HG03439 (cell line): ENCODE measurements at regions not wholly inside any gene's neighbourhood (a gene's known extent, or its start where the extent isn't known, plus 50 kb on each side); places are given as distances from the start of the nearest gene placed in this dataset.
"Not testable (repeated sequence)": the region's sequence is repeated elsewhere in the genome, so short reads cannot be mapped to it uniquely, and the experiment has no call there.

ENCODE experiments used
- ATAC-seq: cut with Tn5 transposase; IDR thresholded peaks from one replicate; pipeline ENCODE4 v1.9.1; 2021; ENCODE audit warnings: mild to moderate bottlenecking, moderate library complexity; ENCODE audit not compliant: unreplicated experiment

DNA sequence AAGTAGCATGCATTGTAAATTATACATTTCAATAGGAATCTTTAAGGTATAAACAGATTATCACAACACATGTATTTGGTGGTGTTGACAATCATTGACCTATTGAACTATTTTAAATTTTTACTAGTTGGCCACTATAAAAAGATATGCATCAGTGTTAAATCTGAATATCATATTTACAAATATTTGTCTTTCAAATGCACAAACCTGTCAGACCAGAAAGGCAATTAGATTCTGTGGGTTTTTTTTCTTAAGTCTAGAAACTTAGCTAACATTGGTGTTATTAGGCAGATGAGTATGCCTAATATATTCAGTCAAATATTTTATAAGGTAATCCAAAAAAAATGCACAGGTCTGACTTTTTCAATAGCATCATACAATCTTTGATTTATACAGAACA is 241.4 kb upstream of the DGKB start:
- no peak for ATAC-seq

DNA sequence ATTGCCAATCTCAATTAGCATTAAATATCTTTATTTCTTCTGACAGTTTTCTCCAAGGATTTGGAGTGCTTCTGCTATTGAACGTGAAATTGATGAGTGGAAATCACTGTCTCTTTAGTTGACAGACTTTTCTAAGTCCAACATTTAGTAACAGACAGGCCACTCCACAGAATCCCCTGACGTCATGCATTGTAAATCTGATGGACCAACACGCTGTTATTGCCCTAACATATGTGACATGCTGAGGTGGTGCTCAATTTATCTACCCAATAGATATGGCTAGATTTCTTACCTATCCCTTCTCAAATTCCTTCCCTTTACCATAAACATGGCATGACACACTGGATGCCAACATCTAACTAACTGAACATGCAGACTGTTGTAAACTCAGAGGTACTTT is 240.6 kb upstream of the DGKB start:
- ATAC-seq: no peak

DNA sequence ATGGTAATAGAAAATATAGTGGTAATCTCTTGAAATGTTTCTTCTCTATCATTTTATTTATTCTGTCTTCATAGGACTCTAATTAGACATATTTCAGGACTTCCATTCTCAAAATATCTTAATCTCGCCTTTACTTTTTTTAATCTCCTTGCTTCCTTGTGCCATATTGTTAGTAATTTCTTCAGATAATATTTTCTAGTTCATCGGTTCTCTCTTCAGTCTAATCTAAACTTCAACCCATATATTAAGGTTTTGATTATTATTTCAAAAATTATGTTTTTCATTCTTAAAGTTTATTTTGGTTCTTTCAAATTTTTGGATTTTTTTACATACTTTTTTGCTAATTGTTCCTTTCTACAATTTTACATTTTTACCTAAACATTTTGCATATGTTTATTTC is 237.9 kb upstream of the DGKB start:
- no peak for ATAC-seq

DNA sequence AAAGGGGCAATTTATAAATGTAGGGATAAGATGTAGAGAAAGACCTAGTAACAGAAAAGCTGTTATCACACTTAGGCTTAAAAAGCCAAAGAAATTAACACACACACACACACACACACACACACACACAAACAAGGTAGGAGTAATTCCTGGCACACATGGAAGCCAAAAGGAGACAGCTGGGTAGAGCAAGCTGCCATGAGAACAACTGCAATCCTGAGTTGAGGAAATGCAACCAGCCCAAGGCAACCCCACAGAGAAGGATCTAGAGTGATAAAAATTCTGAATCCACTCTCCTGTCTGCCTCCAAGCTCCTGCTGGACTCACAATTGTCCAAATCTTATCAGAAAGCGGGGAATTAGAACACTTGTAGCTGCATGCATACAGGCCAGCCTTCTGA is 229.1 kb upstream of the DGKB start:
- no peak for ATAC-seq

DNA sequence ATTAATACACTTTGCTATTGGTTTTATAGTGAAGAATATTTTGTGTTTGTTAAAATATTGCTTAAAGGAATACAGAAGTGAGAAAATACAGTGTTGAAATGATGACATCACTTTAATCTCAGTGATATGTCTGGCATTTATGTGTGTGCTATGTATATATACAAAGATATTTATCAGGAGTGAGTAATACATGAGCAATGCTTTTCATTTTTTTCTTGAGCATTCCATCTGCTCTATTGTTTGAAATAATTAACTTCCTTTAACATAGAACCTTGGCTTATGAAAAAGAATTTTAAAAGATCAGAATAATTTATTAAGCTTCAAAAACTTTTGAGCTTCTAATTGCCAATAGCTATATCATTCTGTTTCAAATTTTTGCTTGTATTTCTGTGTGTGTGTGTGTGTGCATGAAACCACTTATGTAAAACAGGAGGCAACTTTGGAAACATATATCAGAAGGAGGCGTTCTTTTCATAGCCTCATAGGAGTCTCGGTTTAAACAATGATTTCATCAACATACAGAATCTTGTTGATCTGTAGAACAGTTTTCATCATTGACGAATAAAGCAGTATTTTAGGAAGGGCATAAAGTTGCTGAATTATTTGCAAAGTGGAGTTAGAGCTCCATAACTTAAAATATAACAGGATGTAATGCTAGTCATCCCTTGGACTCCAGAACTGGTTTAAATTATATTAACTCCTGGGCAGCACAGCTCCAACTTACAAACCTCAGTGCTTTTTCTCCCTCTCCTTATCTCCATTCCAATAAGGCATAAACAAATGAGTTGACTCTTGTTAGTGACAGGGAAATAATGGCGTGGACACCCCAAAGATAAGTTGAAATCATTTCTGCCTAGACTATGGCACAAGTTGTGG is 228.4 kb upstream of the DGKB start:
- ATAC-seq: no peak

DNA sequence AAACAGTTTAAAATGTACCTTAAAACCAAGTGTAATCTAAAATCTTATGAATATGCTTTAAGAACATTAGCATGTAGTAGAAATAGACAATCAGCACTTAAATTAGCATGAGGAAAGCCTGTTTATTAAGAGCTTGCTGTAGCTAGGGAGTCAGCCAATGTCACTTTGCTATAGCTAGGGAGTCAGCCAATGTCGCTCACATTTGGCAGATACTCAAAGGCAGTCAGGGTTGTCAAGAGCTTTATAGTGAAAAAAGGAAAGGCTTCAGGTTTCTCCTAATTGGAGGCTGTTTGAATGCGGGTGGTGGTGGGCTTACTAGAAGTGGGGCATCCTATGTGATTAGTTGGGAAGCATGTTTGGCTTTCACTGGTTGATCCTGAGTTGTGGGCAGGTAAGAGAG is 226.2 kb upstream of the DGKB start:
- ATAC-seq: no peak

DNA sequence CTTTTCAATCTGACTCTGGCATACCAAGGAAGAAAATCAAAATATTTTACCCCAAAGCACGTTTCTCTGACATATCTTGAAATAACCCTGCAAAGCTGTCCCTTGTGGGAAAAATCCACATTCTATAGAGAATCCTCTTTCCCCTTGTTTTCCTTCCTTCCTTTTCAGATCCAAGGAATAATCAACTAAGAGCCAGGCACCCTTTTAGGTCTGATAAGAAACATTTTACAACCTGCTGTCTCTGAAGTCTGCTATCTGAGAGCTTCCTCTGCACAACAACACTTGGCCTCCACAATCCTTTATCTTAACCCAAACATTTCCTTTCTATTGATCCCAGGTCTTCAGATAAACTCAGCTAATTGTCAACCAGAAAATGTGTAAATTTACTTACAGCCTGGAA is 224.1 kb upstream of the DGKB start:
- not testable (repeated sequence) for ATAC-seq

DNA sequence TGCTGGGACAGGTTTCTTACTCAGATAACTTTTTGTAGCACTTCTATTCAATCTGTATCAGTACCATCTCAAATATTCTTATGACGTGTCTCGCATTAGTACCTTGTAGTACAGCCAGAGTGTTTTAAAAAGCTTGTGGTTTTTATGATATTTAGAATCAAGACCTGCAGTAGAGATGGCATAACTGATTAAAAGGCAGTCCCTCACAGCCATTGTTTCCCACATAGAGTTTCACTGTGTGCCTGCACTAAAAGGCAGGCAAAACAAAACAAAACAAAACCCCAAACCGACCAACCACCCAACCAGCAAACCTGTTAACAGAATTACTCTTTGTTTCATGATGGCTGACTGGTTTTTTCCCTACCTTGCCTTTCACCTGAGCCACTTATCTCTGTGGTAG is 221.3 kb upstream of the DGKB start:
- no peak for ATAC-seq

DNA sequence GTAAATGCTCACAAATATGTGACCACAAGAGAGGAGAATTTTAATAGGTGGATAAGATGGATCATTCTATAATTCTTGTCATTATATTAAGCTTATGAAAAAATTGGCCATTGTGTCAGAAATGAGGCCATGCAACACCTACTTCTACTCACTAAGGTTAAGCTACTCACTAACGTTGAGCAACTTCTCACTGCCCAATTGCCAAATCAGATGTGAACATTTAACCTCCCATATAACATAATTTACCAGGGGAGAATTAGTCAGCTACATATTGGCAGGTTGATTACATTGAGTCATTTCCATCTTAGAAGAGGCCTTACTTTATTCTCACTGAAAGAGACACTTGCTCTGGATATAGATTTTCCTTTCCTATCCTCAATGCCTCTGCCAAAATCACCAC is 211.2 kb upstream of the DGKB start:
- no peak for ATAC-seq

DNA sequence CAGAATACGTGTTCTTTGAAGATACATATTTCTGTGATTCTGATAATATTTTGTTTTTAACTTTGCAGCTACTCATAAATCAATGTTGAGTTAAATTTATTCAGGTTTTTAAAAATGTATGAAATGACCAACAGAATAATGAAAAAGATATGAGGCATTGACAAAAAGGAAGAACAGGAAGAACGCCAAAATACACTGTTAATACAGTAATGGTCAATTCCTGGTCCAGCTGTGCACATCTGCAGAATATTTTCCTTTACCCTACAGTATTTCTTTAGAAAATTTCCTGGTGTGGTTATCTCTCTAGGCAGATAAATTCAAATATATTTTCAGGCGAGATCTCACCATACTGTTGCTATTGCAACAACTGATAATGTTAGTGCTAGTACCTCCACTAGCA is 203.2 kb upstream of the DGKB start:
- no peak for ATAC-seq

DNA sequence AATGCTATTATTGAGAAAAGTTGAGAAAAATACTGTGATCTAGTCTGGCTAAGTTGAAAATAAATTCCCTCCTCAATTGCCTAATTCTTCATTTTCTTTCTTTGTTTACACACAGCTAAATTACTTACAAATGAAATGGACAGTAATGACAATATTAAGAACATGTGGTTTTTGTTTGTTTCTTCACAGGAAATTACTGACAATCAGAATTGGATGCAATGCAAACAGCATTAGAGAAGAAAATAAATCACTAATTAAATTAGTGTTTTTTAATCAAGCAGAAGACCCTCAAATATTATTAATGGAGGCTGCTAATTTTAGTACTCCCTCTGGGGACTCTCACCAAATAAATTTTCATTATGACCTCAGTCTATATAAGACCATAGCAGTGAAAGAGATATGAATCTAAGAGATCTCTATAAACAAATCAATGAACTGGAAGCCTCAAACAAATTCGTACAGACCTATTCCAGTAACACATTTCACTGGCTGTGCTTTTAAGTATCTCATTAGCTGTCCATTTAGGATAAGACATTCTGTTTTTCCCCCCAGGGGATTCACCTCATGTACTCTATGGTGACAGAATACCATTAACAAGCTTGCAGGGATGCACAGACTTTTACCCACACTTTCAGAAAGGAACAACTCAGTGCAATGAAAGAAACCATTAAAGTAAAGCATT is 202.0 kb upstream of the DGKB start:
- no peak for ATAC-seq

DNA sequence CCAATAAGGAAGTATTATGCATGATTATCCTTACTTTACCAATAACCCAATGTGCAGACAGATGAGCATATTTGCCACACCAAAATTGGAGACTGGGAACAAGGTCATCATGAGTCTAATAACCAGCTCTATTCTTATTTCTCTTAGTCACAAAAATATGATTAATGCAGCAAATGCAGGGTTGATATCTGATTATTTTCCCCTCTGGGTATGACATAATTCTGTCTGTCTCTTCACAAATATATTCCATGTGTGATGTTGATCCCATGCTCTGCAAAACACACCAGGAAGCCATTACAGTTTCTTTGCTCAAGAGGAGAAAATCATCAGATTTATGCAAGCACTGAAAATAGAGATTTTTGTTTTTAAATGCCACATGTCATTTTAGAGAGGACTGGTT is 196.5 kb upstream of the DGKB start:
- ATAC-seq: no peak

DNA sequence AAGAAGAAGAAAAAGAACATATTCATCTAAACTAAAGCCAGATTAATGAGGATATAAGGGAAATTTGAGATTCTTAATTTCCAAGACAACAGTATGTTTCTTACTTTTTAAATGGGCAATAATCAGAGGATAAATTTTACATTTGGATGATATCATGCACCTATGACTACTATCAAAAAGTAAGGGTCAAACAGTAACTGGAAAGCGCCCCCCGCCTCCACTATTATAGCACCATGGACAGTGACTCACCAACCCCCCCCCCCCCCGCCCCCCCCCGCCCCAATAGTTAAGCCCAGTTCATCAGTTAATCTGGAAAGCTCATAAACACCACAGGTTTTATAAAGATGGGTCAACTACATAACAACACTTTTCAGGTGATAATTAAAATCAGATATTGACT is 194.3 kb upstream of the DGKB start:
- ATAC-seq: no peak

DNA sequence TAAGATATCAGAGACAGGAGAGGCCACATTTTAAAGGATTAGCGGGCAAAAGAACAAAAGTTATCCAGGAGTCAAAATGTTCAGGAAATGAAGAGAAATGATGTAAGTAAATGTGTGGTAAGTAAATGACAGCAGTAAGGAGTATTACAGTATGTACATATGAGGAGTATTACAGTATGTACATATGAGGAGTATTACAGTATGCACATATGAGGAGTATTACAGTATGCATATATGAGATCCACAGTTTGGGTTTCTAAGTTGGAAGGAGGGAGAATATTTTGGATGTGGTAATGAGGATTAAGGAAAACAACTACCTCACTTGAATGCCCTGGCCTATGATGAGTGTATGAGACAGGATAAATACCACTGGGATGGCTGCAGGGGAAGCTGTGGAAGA is 192.4 kb upstream of the DGKB start:
- ATAC-seq: no peak

DNA sequence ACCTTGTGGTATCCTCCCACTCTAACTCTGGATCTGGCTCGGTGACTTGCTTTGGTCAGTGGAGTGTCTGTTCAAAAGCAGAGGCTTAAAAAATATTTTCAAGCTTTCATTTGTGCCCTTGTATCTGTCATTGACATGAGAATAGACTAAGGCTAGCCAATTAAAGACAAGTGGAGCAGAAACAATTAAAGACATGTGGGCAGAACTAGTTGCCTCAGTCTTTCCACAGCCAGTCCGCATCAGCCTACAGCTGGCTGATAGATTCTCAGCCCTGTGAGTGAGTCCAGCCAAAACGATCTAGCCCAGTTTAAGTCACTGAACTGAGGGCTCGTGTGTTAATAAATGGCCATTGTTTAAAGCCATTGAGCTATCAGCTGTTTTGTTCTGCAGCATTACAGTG is 185.2 kb upstream of the DGKB start:
- ATAC-seq: no peak

DNA sequence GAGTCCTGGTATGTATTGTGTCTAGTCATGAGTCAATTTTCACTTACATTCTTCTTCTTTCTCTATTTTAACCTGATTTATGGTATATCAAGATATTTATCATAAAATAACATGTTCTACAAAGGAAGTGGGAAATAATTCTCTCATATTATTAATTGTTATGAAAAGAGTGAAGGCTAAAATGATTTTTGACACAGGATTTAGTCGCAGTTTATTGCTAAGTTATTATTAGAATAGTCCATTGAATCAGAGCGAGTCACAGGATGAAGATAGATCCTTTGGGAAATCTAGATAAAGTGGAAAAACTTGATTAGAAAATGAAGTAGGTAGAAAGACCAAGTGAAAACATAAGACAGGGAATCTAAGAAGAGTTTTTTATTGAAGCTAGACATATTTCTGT is 184.3 kb upstream of the DGKB start:
- no peak for ATAC-seq

DNA sequence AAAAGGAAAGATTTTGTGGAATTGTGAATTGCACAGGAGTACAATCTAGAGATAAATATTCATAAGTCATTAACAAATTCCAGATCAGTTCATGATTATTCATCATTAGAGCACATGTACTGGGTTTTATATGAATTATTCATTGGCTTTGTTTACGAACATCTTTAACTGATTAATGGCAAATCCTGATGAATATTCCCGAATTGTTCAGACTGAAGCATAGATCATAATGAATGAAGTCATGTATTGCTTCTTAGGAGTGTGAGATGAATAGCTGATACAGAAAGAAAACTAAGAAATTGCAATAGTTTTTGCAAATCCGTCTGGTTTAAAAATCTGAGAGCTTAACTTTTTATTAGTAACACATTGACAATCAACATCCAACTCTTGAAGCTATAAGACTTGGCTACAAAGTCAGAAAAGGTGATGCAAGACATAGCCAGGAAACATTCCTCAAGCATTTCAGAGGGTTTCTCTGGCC is 183.6 kb upstream of the DGKB start:
- ATAC-seq: no peak

DNA sequence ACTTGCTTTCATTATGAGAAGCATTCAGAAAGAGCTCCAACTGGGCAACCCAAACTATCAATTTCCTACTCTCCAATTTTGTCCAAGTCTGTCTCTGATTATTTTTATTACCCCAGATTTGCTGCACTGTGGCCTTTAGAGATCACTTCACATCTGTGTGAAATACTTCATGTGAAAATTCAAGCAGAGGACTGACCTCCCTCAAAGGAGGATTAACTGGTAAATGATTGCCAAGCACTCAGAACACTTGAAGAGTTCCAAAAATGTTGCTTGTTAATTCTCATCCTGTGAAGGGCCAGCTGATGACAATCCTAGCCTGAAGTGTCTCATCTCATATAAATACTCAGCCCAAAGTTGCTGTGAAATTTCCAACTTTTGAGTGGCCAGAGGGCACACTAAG is 182.8 kb upstream of the DGKB start:
- ATAC-seq: no peak

DNA sequence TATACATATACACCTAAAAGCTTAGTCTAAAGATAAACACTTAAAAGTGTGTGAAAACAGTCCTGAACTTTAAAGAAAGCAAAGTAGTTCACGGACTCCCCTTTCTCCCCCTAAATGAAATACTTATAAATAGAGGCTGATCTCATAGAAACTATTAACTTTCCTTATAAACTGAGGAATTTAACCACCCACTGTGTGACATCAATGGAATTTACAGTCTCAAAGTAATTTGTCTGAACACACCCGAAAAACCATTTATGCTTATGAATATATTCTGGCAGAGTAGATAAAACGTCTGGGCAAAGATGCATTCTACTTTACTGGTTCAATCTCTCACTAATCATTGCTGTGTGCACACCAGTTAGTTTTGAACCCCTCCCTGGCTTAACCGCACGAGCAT is 181.8 kb upstream of the DGKB start:
- ATAC-seq: no peak

DNA sequence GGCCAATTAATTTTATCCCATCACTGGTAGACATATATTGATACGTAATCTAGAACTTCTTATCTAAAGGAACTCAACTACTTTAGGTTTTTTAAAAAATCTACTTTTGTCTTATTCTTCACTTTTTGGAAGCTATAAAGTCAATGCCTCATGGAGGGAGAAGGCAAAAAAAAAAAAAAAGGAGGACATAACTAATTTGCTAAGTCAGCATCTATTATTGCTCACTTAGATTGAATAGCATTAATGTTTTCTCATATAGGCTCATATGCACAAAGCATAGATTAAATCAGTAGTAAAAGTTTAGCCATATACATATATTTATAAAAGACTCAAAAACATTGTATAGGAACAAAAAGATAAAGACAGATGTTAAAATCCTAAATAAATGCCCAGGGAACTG is 179.3 kb upstream of the DGKB start:
- ATAC-seq: no peak

DNA sequence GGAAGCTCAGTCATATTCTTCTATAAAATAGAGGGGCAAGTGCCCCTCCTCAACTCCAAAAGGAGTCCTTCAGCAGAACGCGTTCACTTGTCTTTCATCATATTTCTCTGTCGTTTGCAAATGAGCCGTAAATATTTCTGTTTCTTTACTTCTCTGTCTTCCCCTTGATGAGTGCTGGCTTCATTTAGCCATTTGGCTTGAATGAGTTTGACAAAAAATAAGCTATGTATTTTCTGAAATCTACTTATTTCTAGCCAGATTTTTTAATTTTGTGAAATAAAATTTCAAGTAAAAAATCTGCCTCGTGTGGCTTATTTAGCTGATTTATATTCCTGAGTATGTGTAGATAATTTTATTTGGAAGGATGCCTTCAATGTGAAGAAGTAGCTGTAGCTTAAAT is 170.8 kb upstream of the DGKB start:
- no peak for ATAC-seq

DNA sequence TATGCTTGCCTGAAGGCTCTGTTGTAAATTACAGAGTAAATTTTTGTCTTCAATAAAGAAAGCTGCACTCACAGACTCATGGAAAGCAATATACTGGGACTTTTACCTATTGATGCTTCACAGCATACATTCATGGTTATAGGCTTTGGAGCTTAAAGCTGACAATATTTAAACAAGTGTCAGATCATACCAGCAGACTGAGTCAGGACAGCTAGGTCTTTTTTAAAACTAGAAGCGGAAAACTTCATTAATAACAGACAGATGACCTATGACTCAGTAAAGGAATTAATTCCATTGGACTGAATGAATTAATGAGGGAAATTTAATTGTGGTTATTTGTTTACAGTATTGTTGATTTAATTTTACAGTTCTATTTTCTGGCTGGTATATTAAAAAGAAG is 165.8 kb upstream of the DGKB start:
- ATAC-seq: no peak

DNA sequence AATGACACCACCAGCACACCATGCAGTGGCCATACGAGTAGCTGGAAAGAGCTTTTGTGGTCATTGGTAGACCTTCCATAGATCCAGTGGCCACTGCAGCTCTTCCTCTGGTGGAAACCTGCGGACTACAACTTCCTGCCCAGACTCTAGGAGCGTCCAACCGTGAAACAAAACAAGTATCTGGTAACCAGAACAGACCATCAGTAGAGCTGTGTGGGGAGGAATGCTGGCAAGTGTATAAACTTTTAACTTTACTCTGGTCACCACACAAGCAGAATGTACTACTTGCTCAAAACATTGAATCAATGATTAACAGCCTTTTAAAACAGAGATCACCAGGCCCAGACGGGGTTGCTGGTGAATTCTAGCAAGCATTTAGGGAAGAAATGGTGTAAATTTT is 154.7 kb upstream of the DGKB start:
- no peak for ATAC-seq
